COLO668 (cell line): ENCODE measurements at regions not wholly inside any gene's neighbourhood (a gene's known extent, or its start where the extent isn't known, plus 50 kb on each side); places are given as distances from the start of the nearest gene placed in this dataset.

ENCODE experiments used
- DNase-seq: peaks from one replicate; lab custom pipeline; 2025; ENCODE audit not compliant: unreplicated experiment; lab: John Stamatoyannopoulos, UW

DNA sequence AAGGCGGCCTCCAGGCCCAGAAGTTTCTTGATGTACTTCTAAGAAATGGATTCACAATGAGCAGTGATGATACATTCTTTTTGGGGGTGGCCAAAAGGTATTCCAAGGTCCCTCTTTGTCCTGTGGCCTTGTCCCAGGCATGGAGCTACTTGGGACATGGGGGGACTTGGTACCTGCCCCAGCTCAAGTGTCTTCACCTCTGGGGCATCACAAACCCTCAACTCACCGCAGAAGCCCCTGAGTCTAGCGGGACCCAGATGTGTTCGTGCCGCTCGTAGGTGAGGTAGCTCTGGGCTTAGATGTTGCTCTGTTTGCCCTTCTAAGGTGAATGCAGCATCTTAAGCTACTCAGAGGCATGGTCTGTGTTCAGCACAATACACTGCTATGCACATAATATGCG is 338.0 kb upstream of the IRX4 start:
- DNase-seq: no peak

DNA sequence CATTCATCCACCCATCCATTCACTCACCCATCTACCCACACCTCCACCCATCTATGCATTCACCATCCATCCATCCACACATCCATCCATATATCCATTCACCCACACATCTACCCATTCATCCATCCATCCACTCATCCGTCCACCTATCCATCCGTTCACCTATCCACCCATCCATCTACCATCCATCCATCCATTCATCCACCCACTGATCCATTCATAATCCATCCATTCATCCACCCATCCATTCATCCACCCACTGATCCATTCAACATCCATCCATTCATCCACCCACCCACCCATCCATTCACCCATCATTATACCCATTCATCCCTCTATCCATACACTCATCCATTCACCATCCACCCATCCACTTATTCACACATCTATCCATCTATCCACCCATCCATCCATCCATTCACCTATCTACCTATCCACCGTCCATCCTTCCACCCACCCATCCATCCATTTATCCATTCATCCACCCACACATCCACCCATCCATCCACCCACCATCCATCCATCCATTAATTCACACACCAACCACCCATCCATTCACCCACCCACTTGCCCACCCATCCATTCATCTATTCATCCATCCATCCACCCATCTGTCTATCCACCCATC is 336.5 kb upstream of the IRX4 start:
- no peak for DNase-seq

DNA sequence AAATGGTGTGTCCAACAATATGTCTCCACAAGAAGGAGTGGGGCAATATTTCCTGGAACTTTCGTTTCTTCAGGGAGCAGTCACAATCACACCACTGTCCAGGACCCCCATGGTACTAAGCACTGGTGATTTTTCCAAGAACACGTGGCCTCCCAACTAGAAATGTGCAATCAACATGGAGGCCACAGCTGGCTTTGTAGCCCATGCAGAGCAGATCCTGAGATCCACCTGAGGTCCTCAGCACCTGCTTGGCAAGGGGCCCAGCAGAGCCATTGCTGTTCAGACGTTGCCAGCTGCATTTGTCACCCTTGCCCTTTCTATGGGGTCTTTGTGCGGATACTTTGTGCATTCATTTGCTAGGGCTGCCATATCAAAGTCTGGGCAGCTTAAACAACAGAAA is 334.5 kb upstream of the IRX4 start:
- no peak for DNase-seq

DNA sequence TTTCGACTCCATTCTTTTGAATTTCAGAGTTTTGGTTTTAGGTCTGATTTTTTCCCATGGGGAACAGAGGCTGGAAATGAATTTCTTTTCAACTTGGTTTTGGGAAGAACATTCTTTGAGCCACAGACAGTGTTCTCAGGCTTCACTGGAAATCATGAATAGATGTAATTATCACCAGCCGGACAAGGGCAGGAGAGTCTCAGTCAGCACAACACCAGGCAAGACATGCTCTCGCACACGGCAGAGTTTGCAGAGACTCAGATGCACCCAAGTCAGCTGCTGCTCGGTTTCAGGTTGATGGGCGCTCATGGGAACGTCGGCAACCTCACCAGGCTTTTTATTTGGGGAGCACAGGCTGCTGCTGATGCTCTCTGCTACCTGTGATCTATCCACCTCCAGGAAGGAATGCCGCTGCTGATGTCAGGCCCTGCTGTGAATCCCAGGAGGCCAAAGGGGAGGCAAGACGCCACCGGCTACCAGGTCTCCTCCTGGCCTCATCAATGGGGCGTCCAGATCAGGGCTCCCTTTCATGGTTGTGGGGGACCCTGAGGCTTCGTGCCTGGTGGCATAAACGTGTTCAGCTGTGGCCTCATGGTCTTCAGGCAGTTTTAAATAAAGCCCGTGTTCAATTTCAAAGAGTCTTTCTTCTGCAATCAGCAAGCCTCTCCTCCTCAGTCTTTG is 332.3 kb upstream of the IRX4 start:
- no peak for DNase-seq

DNA sequence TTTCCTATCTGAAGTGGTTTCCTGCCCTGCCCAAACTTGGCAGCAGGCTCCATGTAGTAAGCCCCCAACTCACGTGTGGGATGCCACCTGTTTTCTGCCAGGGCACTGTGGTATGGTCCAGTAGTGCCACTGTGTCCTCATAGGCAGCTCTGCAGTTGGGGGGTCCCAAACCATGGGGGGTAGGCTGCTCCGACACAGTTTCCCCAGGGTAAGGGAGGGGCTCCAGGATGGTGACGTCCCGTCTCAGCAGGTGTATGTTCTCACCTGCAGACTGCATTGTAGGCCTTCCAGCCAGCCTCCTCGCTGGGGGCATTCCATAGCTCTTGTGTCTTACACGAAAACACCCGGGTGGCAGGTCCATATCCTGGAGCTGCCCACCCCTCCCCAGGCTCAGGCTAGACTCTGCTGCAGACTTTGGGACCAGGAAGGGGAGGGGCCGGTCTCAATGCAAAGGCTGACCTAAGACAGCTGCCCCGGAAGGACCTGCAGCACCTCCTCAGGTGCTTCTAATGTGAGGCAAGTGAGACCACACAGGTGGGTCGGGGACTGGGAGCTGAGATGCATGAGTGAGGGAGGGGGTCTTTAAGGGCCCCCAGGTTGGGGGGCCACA is 330.5 kb upstream of the IRX4 start:
- no peak for DNase-seq

DNA sequence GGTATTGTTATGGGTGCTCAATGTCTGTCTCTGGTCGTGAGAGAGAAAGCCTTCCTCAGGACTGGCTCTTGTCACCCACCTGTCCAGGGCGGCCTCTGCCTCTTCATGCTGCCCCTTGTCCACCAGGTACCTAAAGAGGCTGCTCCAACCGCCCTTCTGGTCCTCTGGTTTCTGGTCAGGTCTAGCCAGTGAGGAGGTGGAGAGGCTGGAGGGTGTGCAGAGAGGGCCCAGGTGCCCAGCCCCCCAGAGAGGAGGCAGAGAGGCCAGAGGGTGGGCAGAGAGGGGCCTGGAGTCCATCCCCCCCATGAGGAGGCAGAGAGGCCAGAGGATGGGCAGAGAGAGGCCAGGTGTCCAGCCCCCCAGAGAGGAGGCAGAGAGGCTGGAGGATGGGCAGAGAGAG is 329.8 kb upstream of the IRX4 start:
- no peak for DNase-seq

DNA sequence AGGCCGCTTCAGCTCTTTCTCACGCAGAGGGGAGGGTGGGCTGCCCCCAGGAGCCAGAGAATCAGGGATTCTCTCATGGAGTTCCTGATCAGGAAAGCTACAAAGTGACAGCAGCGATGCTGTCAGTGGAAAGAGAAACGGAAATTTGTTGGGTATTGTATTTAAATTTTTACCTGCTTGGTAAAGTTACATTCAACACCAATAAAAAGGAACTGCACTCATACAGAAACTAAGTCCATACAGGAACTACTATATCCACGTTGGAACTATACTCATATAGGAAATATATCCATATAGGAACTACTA is 325.5 kb upstream of the IRX4 start:
- DNase-seq: no peak

DNA sequence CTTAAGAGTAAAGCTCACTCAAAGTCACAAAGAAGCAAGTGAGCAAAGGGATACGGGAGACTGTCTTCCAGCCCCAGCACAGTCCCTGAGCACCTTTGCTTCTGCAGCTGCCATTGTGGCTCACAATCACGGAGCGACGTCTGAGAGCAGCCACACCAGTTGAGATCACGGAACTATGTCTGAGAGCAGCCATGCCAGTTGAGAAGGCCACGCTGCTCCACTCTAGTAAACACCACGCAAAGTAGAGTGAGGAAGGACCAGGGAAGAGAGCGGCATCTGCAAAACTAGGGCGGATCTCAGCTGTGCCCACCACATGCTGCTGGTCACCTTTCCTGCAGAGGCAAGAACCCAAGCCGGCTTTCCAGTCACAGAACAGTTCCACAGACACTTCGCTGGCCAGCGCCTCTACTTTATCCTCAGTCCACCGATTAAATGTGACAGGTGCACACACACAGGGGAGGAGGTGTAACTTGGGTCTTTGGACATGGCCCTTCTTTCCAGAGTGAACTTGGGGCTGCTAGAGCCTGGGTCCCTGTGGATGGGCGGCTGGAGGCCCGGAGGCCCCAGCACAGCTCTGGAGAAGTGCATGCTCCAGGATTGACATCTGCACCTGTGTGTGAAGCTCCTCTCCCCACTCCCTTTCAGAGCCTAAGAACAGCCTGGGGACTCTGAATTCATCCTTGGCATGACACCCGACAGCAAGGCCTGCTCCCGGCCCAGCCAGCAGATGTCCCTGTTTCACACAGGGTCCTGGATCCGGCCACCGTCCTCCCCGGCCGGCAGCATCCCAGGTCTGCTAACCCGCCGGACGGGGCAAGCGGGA is 324.9 kb upstream of the IRX4 start:
- peak; percentile 11 for DNase-seq

DNA sequence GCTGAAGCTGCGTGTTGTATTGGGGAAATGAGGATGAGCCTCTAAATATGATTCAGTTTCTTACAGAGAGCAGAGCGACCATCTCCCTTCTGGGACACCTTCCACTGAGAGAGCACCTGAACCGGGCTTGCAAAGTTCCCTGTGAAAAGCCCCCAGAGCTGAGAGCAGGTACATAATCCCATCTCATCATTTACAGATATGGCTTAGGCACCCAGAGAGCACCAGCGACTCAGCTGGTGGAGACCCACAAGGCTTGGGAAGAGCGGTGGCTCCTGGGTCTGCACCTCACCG is 324.3 kb upstream of the IRX4 start:
- no peak for DNase-seq

DNA sequence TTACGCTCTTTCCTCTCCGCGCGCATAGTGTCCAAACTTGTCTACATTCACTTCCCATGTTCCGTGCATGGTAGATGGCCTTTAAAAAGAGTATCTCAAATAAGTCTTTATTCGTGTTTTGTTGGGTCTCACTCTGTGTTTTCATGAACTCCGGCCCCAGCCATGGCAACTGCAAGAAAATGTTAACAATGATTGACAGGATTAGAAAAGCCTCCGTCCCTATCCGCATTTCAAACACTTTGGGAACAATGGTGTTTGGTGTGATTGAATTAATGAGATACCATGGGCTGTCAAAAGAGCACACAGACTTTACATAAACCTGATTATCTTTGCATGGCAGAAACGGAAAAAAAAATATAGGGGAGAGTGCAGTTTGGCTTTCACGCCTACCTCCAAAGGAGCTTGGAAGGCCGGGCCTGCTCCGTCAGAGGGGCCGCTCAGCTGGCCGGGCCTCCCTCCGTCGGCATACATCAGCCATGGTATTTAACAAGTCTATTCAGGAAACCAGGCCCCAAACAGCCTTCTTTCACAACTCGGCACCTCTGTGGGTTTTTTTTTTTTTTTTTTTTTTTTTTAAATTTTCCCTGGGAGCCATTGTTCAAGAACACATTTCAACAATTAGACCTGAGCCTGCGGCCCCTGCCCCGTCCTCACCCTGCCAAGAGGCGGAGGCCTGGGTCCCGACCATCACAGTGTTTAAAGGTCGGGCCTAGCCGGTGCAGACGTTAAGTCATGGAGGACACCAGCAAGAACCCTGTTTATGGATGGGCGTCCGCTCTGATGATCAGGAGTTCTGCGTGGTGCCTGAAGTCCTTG is 323.8 kb upstream of the IRX4 start:
- DNase-seq: no peak

DNA sequence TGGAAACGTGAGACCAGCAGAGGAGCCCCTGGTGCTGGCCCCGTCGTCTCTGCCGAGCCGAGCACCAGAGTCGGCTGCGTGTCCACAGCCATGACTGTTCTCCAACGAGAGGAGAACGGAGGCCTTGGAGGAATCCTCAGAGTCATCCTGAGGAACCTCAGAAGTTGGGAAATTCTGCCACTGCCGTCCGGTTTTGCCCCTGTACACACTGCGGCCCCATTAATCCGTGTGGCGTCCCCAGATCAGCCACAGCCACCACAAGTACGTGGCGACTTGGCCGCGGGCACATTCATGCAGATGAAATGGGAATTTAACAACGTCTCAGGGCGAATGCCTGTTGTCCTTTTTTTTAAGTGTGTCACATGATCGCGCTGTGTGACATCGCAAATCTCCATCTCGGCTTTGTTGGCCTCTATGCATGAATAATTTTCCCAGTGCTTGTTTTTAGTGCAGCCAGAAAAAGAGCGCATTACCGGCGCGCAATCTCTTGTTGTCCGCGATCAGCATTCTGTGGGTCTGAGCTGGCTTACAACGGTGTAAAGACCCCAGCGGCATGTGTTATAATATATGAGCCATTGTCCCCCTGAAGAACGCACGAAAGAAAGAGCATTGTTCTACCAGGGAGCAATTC is 323.0 kb upstream of the IRX4 start:
- no peak for DNase-seq

DNA sequence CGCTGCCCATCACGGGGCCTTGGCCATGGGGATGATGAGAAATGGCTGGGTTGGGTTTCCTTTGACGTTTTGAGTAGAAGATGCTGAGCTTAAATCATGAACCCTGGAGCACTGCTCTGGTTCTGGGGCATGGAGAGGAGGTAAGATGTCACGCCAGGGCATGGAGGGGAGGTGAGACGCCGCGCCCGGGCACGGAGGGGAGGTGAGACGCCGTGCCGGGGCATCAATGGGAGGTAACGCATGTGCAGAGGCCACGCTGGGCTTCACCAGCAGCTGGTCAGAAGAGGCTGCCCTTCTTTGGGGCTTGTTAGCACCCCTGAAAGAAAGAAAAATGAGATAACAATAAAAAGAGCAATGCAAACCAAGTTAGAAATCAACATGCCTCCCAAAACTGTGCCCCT is 322.5 kb upstream of the IRX4 start:
- no peak for DNase-seq

DNA sequence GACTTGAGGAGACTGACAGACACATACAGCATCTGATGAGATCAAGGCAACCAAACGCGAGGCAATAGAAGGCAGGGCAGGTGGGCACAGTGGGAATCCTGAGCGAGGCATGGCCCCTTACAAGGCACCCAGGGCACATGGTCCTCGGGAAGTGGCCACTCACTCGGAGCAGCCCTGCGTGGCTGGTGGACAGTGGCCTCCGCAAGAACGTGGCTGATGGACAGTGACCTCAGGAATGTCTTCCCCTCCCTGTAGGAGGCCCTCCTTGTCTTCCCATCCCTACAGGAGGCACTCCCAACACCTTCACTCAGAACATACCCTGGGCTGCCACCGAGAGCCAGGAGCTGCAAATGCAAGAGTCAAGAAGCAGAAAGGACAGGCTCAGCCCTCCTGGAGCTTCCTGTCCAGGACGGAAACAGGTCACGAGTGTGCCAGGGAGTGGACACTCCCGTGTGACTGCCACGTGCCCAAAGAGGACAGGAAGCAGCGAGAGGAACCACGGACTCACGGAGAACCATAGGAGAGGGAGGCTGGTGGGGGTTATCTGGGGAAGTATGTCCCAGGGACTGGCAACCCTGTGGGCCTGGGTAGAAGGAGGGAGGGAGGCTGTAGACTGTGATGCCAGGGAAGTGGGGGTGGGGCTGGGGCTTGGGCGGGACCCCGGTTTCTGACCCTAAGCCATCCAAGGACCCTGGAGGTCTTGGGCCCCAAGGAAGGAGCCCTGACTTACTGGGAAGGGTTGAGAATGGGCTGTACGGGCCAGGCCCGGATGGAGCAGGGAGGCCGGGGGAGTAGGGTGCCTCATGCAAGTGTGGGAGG is 321.9 kb upstream of the IRX4 start:
- no peak for DNase-seq

DNA sequence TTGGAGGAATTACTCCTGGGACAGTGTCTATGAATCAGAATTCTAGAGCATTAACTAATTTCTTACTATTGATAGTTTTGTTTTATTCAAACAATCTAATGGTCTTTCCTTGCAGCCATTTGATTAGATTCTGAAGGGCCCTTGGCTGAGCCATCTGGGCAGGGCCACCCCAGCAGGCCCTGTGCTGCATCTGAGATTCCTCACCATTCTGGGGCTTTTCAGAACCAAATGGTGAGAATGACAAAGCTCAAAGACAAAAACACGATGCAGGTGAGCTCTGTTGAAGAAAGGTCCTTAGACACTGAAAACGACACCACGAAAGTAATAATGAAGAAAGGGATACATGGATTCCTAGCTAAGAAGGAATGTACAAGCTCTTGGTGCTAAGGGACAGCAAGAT is 321.0 kb upstream of the IRX4 start:
- DNase-seq: no peak

DNA sequence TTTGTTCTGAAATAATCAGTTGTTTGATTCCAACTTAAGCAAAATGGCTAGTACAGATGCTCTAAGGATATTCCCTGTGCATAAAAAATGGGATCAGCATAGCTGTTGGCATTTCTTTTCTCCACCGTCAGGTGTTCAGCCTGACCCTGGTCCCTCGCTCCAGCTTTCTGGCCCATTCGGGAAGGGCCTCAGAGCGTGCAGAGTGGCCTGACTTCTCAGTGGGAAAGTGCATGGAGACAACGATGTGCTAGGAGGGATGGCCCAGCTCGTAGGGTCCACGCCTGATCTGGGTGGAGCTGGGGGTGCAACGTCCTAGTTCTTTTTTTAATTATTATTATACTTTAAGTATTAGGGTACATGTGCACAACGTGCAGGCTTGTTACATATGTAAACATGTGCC is 319.1 kb upstream of the IRX4 start:
- no peak for DNase-seq

DNA sequence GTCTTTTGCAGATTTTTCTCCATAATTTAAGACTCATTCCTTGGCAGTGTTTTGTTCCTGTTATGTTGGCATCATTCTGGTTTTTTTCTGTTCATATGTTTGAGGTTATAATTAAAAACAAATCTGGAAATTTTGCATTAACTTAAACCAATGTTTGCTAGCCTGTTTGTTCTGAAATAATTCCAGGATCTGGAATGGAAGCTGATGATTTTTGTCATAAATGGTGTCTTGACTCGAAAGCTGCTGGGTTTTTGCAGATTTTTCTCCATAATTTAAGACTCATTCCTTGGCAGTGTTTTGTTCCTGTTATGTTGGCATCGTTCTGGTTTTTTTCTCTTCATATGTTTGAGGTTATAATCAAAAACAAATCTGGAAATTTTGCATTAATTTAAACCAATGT is 318.7 kb upstream of the IRX4 start:
- DNase-seq: no peak

DNA sequence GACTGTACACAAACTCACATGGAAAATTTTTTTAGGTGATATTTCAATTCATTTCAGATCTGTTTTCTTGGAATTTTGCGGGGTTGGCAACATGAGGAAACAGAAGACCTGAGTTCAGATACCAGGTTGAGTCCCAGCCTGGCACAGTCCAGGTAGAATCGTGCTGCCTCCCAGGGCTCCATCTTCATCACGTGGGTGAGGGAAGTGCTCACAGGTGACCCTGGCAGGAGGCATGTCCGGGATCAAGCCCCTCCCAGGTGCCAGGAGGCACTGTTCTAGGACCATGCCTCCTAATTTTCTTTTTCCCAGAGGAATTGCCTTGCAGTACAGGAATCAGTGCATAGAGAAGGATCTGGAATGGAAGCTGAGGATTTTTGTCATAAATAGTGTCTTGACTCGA is 318.3 kb upstream of the IRX4 start:
- no peak for DNase-seq

DNA sequence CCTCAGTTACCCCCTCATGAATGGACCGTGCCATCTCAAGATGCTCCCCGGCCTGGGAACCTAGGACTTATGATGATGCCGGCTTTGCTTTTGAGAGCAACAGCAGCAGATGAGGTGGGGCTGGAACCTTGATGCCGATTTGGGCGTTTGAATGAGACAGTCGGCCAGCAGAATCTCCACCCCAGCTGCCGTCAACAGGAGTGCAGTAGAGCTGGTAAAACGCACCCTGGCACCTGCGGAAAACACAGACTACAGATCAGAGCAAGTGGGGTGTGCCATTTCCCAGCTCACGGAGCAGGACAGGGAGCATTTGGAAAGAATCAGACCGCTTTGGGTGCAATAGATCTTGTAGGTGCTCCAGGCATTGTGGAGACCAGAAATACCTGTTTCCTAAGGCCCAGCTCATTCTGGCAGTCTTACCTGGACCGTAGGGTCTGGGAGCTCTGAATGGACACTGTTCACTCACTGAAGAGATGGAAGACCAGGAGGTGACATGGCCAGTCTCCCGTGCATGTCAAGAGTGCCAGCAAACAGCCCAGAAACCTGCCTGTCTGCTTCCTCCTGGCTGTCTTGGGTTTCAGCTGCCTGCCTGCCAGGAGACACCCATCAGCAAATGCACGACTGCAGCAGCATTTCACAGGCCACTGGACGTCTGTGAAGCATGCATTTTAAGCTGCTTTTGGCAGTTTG is 317.7 kb upstream of the IRX4 start:
- no peak for DNase-seq

DNA sequence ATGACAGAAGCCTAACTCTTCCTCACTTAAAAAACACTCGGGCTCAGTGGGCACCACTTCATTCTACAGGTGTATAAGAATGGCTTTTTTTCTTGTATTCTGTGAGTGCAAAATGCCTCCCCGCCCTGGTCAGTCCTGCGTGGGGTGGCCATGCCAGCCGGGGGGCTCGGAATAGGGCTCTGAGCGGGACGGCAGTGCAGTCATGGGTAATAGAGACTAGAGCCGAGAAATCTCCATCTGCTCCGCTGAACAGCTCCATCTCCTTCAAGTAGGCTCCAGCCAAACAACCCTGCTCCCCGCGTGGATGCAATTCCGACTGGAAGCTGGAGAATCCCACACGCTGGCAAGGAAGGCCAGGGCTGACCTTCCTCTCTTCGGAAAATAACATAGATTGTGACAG is 317.0 kb upstream of the IRX4 start:
- DNase-seq: no peak
